GM12878 (cell line): ENCODE measurements at regions not wholly inside any gene's neighbourhood (a gene's known extent, or its start where the extent isn't known, plus 50 kb on each side); places are given as distances from the start of the nearest gene placed in this dataset.

Experiments
- HDAC6 ChIP-seq: fragments of 200-600 bp; sonication (generic); IDR thresholded peaks from one replicate; pipeline ENCODE4 v1.8.0; 2017; ENCODE audit warnings: antibody characterized with exemption; ENCODE audit not compliant: unreplicated experiment
- NFYA ChIP-seq: IDR thresholded peaks from 2 replicates; pipeline ENCODE4 v1.6.1; 2011; ENCODE audit warnings: low read depth, mild to moderate bottlenecking, low read length, improper control_type of control experiment, borderline replicate concordance
- NR2C2 ChIP-seq: IDR thresholded peaks from 2 replicates; pipeline ENCODE4 v1.6.1; 2011; ENCODE audit warnings: borderline replicate concordance, low read depth; ENCODE audit not compliant: control insufficient read depth, insufficient read length
- POLR2A ChIP-seq: IDR thresholded peaks from 2 replicates; pipeline ENCODE4 v1.6.1; 2011; ENCODE audit warnings: low read depth, mild to moderate bottlenecking, low read length
- ZNF217 ChIP-seq: fragments of 450-650 bp; IDR thresholded peaks from 2 replicates; pipeline ENCODE4 v1.6.1; 2017; ENCODE audit warnings: antibody characterized with exemption, mild to moderate bottlenecking
- TF ChIP-seq, protein P1 (sequence below), 3 experiments: IDR thresholded peaks in 2 of 3; conservative IDR thresholded peaks in 1 of 3; 2 replicates each; pipeline ENCODE4 v1.5.1; 2011; ENCODE audit warnings: low read depth in 3 of 3, low read length in 3 of 3, mild to moderate bottlenecking in 3 of 3, control low read depth in 2 of 3, moderate library complexity in 2 of 3, inconsistent platforms in 1 of 3, mixed read lengths in 1 of 3; ENCODE audit not compliant: control insufficient read depth in 2 of 3, insufficient read depth in 1 of 3; ENCODE audit errors: extremely low read depth in 1 of 3
- TF ChIP-seq, protein P2 (sequence below): fragments of 450-650 bp; IDR thresholded peaks from 2 replicates; pipeline ENCODE4 v1.6.1; 2018; ENCODE audit warnings: mild to moderate bottlenecking, low read depth, moderate library complexity; ENCODE audit not compliant: partially characterized antibody

DNA sequence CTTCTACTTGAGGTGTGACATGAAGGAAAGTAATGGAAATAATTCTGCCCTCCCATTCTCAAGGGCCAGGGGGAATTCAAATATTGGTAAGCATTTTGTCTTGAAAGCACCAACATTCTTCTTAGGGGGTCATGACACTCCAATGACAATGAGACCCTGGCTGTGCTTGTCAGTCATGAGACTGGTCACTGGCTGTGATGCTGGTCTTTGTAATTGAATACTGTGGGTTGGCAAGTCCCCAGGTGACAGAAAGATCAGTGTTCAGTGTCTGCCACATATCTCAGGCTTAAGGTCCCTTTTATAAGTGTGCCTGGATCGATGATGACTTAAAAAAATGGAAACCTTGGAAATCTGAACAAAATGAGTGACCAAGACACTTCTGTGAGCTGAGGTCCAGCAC lies 151.4 kb downstream of the SNRPN start:
- TF ChIP-seq, protein P1, sequence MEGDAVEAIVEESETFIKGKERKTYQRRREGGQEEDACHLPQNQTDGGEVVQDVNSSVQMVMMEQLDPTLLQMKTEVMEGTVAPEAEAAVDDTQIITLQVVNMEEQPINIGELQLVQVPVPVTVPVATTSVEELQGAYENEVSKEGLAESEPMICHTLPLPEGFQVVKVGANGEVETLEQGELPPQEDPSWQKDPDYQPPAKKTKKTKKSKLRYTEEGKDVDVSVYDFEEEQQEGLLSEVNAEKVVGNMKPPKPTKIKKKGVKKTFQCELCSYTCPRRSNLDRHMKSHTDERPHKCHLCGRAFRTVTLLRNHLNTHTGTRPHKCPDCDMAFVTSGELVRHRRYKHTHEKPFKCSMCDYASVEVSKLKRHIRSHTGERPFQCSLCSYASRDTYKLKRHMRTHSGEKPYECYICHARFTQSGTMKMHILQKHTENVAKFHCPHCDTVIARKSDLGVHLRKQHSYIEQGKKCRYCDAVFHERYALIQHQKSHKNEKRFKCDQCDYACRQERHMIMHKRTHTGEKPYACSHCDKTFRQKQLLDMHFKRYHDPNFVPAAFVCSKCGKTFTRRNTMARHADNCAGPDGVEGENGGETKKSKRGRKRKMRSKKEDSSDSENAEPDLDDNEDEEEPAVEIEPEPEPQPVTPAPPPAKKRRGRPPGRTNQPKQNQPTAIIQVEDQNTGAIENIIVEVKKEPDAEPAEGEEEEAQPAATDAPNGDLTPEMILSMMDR (IDR thresholded peaks at IDR 0.05 in 2 of 3, conservative IDR thresholded peaks at IDR 0.05 in 1 of 3; ENCODE audit: control insufficient read depth in 2 of 3, extremely low read depth in 1 of 3, insufficient read depth in 1 of 3, low read depth in 3 of 3, low read length in 3 of 3) = no peak
- TF ChIP-seq ZNF217 = no peak
- TF ChIP-seq NFYA = no peak
- TF ChIP-seq HDAC6 = no peak
- no peak for TF ChIP-seq POLR2A
- no peak for TF ChIP-seq NR2C2
- TF ChIP-seq, protein P2, sequence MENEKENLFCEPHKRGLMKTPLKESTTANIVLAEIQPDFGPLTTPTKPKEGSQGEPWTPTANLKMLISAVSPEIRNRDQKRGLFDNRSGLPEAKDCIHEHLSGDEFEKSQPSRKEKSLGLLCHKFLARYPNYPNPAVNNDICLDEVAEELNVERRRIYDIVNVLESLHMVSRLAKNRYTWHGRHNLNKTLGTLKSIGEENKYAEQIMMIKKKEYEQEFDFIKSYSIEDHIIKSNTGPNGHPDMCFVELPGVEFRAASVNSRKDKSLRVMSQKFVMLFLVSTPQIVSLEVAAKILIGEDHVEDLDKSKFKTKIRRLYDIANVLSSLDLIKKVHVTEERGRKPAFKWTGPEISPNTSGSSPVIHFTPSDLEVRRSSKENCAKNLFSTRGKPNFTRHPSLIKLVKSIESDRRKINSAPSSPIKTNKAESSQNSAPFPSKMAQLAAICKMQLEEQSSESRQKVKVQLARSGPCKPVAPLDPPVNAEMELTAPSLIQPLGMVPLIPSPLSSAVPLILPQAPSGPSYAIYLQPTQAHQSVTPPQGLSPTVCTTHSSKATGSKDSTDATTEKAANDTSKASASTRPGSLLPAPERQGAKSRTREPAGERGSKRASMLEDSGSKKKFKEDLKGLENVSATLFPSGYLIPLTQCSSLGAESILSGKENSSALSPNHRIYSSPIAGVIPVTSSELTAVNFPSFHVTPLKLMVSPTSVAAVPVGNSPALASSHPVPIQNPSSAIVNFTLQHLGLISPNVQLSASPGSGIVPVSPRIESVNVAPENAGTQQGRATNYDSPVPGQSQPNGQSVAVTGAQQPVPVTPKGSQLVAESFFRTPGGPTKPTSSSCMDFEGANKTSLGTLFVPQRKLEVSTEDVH = no peak
